Embryonic facial prominence (tissue), 1 donor: ENCODE measurements at regions not wholly inside any gene's neighbourhood (a gene's known extent, or its start where the extent isn't known, plus 50 kb on each side); places are given as distances from the start of the nearest gene placed in this dataset.
"Not testable (repeated sequence)": the region's sequence is repeated elsewhere in the genome, so short reads cannot be mapped to it uniquely, and the experiment has no call there.

Source experiments
- DNase-seq: peaks from one replicate; pipeline ENCODE4 v3.0.0-alpha.2; 2016; ENCODE audit errors: extremely low spot score

DNA sequence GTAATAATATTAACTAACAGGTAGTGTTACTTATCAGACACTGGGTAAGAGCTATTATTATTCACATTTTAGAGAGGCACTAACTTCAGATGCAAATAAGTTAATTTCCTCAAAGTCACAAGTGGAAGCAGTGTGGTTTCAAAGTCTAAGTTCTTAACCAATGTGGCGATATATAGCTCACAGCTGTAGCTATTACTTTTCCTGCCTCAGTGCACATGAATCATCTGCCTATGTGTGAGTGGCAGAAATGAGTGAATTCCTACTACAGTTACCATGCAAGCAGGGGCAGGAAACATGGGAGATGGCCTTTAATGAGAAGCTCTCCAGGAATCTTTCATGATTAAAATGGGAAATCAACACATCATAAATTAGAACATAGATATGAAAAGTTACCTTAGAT lies 126.2 kb upstream of the EYA4 start:
- DNase-seq = no peak

DNA sequence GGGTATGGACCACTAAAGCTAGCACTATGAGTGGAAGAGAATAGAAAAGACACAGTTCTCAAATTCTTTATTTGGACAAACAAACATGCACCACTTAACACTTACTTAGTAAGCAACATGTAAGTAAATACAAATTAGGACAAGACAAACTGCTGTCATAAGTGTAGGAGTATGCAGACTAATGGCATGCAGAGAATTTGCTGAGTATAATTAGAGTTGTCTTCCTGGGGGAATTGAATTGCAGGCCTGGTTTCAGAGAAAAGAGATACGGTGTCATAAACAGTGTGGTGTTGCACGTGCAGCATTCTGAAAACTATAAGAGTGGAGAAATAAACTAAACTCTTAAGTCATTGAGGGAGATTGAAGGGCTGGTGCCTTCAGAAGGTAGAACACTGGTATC lies 125.2 kb upstream of the EYA4 start:
- no peak for DNase-seq

DNA sequence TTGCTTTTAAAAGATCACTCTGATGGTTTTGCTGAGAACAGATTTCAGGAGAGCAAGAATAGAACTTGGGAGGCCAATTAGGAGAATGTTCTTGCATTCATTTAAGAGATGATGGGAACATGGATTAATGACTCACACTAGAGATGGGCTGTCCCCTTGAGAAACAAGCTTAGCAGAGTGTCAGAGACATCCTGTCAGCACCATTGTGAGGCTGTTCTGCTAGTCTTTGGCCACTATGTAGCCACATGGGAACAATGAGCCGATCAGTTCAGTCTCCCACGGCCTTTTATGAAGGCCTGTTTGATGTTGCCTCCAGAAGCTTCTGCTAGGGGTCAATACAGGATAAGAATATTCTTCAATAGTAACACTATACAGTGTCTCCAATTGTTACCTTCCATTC lies 113.0 kb upstream of the EYA4 start:
- DNase-seq = no peak

DNA sequence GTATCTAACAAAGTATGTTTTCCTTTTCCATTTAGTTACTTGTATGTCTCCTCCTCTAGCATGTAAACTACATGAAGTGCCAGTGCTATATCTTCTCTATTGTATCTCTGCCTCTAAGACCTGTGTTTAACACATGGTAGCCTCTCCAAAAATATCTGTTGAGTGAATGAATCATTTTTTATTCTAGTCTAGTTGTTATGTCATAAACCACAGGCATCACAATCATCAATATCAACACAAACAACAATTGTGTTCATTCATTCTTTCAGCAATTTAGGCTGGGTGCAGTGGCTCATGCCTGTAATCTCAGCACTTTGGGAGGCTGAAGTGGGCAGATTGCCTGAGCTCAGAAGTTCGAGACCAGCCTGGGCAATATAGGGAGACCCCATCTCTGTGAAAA lies 111.6 kb upstream of the EYA4 start:
- DNase-seq = no peak

DNA sequence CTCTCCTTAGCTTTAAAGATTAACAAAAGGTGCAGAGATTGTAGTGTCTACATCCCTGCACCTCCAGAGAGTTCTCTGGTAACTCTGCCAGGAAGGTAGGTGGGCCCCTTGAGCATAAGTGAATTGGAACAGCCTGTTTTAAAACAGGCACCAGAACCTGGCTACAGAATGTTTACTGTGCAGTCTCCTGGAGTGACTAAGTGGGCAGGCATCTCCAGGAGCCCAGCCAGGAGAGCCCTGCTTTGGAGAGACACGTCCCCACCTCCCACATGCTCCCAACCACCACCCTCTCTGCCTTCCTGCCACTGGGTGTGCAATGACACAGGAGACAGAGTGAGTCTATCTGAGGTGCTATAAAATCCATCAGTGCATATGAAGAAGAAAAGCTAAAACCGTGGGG lies 110.3 kb upstream of the EYA4 start:
- no peak for DNase-seq

DNA sequence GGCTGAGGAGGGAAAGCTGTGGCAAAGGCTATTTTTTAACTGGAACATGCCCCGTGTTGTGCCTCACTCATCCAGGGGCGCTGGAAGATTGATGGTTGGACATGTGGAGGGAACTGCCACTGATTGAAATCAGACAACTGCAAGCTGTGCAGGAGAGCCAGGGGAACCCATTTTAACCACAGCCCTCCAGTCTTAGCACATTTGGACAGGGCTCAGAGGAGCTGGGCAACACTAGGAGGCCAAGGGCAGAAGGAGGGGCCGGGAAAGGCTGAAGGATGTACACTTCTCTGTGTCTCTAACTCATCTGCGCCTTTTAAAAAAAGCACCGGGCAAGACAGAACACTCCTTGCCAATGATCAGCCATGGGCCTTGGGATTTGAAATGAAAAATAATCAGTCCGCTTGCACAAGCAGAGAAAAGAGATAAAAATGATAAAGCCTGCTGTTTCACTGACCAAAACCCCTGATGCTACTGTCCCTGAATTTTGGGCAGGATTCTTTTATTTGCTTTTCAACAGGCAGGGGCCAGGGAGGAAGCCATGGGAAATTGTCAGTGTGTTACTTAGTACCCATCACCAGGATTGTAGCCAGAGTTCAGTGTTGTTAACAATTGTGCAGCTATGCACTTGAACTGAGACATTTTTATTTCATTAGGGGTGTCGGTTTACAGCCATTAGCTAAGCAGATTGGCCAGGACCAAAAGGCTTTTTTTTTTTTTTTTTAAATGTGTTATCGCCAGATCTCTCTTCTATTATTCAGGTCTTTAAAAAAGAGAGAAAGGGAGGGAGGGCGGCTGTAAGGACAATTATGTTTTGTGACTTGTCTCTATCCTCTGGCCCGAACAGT lies 109.3 kb upstream of the EYA4 start:
- no peak for DNase-seq

DNA sequence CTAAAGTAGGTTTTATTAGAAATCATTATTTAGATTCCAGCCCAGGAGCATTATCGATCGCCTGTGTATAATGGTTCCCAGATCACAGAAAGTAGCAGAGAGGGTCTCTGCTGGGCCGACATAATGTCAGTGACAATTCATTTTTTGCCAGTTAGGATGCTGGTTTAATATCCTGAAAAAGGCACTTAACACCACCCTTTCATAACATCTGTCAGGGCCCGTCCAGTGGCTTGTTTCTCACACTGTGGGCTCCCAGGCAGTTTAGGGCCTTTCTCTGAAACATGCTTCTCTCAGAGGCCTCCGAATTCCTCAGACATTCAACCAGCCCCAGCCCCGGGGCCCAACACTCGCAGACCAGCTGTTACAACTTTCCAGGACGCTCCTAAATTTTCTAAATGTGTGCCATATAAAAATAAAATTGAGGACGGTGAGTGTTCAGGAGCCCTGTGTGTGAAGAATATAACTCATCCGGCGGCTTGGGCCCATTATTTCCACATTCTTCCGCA lies 108.6 kb upstream of the EYA4 start:
- no peak for DNase-seq

DNA sequence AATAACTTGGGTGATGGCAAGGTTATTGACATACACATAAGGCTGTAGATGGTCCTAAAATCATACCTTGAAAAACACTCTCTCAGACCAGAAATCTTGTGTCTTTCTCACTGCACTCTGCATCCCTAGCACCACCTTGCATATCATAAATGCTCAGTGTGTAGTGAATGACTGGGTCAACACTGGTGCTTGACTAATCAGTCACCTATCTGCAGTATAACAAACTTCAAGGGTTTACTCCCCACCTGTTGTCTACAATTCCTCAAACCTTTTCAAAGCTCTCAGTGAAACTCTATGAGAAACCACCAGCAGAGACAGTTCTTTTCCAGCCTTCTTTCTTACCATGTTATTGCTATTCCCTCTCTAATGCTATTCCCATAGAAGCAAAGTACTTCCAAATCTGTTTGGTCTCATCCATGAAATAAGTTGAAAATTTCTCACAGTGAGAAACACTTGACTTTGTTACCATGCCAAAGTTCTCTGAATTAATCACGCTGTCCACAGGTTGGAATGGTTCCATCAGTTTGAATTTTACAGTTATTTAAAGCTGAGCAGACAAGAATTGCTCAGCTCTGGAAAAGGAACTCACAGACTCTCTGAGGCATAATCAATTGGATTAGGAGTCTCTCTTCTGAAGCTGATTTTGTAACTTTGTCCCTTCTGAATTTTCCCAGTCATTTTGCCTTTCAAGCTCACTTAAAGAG lies 104.8 kb upstream of the EYA4 start:
- no peak for DNase-seq

DNA sequence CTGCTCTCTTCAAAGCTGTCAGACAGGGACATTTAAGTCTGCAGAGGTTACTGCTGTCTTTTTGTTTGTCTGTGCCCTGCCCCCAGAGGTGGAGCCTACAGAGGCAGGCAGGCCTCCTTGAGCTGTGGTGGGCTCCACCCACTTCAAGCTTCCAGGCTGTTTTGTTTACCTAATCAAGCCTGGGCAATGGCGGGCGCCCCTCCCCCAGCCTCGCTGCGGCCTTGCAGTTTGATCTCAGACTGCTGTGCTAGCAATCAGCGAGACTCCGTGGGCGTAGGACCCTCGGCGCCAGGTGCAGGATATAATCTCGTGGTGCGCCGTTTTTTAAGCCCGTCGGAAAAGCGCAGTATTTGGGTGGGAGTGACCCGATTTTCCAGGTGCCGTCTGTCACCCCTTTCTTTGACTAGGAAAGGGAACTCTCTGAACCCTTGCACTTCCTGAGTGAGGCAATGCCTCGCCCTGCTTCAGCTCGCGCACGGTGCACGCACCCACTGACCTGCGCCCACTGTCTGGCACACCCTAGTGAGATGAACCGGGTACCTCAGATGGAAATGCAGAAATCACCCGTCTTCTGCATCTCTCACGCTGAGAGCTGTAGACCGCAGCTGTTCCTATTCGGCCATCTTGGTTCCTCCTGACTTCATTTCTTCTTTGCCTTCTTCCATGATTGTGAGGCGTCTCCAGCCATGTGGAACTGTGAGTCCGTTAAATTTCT lies 93.5 kb upstream of the EYA4 start:
- not testable (repeated sequence) for DNase-seq

DNA sequence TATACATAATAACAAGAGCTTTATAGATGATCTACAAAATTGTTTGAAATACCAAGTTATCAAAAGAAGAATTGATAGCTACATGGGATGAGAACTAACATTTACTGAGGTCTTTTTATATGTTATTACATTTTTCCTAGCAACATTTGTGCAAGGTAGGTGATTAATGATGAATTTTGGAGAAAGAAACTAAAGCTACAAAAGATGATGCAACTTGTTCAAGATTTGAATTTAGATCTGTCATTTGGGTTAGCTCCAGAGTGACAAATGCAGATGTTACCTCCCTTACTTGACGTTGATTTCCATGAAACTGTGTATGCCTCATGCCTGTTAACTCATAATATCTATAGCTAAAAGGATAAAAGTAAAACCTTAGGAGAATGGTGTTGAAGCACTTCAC lies 84.5 kb upstream of the EYA4 start:
- DNase-seq = no peak

DNA sequence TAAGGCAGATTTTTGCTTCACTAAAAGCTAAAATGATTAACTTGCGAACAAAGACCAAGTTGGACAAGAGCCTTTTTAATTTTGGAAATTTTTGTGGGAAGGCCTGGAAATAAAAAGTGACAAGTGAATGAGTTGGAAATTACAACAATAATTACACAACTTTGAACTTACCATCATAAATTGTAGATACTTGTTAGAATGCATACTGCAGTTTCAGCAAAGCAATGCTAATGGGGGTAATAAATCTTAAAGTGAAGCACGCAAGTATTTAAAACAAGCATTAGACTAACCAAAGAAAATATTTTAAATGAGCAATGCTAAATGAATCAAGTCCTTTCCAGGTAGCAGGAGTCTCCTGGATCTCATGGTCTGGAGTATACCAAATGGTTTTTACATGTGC lies 83.2 kb upstream of the EYA4 start:
- no peak for DNase-seq

DNA sequence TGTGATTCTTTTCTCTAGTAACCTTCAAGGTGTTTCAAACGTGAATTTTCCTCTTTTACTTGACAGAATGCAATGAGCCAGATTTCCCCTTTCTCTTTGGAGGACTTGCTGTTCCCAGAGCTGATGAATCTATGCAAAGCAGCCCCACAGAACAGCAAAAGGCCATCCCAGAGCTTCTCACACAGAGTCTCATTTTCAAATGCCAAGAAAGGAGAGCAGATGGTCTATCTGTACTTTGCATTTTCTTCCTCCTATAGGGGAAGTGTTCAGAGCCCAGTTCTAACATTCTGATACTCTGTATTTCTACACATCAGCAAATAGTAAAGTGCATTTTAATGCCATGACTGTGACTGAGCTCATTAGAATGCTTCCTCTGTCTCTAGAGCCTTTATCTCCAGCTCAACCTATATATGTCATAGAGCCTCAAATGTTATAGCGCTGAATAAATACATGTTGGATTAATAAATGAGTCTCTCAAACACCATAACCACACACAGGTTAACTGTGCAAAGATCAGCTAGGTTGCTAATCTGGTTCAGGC lies 81.8 kb upstream of the EYA4 start:
- DNase-seq = no peak

DNA sequence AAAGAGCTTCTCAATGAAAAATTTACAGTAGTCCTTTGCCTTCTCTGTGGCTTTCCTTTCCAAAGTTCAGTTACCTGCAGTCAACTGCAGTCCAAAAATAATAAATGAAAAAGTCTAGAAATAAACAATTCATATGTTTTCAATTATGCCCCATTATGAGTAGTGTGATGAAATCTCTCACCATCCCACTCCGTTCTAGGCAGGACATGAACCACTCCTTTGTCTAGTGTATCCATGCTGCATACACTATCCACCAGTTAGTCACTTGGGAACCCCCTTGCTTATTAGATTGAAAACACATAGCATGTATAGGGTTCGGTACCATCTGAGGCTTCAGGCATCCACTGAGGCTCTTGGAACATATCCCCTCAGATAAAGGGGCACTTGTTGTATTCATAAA lies 80.6 kb upstream of the EYA4 start:
- DNase-seq = no peak

DNA sequence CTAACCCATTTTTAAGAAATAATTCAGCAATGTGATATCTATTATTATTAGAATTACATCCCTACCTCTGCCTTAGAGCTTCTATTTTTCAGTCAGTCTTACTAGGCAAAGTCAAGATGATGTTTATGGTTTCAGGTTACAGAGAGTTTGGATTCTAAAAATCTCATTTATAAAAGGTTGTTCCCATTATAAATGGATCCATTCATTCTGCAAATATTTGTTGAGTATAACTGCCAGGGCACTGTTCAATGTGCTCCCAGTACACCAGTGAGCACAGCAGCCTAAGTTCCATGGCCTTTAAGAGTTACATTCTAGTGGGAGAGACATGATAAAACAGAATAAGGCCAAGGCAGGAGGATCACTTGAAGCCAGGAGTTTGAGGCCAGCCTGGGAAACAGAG lies 75.9 kb upstream of the EYA4 start:
- no peak for DNase-seq

DNA sequence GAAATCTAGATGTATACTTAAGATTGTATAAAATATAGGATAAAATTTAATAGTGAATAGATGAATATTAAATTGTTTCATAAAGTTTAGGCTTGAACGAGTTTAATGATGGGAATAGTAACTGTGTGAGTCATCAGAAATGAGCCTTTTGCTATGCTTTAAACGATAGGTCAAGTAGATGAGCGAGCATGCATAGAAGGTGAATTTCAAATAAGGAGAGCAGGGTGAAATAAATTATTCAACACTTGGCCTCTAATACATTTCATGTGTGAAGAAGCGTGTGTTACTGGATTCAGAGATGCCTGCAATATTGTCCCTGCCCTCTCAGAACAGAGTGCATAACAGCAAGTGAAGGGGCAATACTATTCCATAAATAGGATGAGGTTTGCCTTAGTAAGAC lies 74.4 kb upstream of the EYA4 start:
- no peak for DNase-seq

DNA sequence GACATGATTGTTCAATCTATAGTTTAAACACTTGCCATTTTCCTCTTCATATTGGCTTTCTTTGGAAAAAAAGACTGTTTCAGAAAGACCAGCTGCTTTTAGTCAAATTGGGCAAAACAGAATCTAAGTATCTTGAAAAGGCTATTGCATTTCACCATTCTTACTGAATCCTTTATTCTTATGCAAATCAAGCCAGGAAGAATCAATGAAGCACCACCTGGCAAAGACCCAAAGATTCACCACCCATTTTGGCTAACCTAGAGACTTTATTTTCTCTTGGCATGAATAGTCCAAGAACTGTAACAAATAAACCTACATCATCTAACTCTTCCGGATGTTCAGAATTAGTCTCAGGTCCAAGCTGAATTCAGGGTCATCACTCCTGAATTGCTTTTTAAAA lies 71.3 kb upstream of the EYA4 start:
- no peak for DNase-seq

DNA sequence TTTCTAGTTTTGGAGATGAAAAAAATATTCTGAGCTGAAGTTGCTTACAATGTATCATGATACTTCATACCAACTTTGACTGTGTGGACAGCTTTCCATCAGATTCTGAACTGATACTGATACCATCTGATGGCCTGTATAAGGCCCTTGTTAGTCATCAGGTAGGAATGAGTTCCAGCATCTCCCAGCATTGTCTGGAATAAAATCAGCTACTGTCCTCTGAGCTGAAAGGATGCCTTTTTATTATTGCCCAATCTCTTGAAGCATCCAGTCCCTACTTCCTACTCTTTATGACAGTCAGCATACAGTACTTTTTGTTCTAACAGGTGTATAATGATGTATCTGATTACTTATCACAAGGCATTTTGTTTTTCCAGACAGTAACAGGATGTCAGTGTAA lies 70.6 kb upstream of the EYA4 start:
- no peak for DNase-seq

DNA sequence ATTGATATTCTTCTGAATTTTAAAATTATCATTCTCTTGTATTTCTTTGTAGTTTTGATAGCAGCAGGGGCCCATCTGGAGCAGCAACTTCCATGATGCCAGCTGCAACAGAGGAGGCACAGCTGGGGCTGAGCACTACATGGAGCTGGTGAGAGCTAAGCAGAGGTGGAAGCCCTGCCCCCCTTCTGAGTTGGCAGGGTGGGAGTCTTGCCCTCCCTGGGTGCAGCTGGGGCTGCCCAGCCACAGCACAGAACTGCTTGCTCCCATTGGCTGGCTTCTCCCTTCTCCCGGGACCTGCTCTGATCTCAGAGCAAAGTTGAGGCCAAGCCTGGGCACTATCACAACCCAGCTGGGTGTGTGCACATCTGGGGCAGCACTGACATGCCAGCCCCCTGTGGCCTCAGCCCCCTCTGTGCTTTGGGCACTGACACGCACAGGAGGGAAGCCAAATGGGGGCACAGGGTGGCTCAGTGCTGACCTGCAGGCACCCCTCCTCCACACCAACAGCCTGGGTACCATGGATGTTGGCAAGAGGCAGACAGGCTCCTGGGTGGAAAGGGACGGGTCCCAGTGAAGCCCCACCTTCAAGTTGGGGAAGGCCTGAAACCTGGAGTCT lies 69.1 kb upstream of the EYA4 start:
- DNase-seq = no peak

DNA sequence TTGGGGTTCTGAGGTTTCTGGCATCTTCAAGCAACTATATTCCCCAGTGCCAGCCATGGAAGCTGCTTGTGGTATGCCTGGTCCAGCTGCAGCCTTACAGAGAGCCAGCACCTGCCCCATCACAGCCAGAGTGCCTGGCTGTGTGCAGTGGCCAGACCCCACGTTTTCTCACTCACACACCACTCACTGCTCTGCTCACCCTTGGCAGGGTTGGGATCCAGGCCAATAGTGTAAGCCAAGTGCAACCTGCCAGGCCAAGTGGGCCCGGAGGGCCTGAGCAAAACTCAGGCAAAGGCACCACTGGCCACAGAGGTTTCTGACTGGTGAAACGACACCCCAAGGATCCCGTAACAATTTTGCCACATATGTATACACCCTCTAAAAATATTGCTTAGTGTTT lies 67.9 kb upstream of the EYA4 start:
- no peak for DNase-seq

DNA sequence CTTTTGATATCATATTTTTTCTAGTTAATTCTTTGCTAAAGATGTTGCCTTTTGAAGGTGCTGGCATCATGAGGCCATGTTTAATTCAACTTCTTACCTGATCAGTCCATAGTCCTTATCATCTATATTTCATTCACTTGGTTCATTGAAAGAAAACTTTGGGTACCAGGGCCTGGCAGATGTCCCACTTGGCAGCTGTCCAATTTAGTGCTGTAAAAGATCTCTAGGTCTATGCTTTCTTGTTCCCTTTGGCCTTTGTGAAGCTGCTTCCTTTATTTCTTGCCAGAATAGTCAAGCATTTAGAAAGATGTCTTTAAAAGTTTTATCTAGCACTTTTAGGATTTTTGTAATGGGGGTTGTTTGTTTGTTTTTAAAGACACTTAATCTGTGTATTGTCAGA lies 61.7 kb upstream of the EYA4 start:
- no peak for DNase-seq

DNA sequence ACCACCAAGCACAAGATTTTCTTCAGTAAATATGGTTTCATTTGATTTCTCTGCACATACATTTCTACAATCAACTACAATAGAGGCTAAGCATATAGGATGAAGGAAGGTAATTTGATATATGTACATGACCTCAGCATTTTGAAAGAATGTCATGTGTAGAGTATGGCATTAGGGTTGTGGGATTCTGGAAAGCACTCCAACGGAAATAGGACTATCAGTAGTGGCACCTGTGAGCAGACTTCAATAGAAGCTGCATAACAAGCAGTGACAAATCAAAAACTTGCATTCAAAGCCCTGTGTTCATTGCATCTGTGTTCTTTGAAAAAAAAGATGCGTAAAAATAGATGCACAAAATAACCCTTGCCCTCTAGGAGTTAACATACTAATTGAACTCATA lies 57.5 kb upstream of the EYA4 start:
- DNase-seq = no peak

DNA sequence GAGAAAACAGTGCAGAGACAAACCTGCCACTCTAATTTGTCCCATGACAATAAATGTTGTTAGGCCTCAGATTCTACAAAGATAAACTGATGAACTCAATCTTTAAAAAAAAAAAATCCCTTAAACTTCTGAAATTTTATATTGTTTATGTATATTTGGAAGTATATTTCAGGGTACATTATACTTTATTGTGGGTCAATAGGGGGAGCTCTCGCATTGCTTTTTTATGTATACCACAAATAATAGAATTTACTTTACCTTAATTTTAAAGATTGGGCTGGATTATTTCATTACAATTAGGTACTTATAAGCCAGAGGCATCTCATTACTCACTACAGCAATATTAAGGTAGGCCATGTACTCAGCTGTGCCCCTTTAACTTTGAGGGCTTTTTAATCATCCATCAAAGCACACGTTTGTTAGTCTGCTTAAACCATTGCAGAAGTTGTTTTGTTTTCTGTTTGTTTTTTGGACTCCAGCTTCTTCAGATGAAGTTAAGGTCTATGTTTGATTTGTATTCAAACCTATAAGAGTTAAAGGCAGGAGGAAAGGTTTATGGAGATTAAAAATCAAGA lies 56.3 kb upstream of the EYA4 start:
- peak; percentile 33 for DNase-seq
